GM21515 (cell line): ENCODE measurements at regions not wholly inside any gene's neighbourhood (a gene's known extent, or its start where the extent isn't known, plus 50 kb on each side); places are given as distances from the start of the nearest gene placed in this dataset.
A peak's percentile ranks its signal among the peaks of the same experiment; 100 is the strongest.

Experiments
- ATAC-seq: cut with Tn5 transposase; IDR thresholded peaks from one replicate; pipeline ENCODE4 v1.9.1; 2021; ENCODE audit not compliant: unreplicated experiment

DNA sequence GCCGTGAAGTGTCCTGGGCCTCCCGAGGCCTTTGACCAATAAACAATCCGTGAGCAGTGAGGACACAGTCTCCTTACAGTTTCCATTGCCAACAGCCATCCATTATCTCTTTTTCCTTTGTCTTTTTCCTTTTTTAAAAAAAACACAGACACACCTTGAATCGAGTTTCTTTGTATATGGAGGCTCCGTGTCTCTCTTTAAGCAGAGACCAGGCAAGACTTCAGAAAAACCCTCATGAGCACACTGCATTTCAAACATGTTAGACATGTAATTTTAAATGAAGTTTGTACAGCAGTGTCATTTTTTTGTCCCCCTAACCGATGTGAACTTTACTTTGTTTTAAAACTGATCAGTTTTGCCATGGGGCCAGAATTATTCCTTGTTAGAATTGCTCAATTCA is 111.1 kb downstream of the SPTSSA start:
- no peak for ATAC-seq

GRCh38 chr14:34348592-34348991 is 113.4 kb downstream of the SPTSSA start:
- no peak for ATAC-seq

GRCh38 chr14:34347683-34348082 is 114.4 kb downstream of the SPTSSA start:
- ATAC-seq, result no peak

DNA sequence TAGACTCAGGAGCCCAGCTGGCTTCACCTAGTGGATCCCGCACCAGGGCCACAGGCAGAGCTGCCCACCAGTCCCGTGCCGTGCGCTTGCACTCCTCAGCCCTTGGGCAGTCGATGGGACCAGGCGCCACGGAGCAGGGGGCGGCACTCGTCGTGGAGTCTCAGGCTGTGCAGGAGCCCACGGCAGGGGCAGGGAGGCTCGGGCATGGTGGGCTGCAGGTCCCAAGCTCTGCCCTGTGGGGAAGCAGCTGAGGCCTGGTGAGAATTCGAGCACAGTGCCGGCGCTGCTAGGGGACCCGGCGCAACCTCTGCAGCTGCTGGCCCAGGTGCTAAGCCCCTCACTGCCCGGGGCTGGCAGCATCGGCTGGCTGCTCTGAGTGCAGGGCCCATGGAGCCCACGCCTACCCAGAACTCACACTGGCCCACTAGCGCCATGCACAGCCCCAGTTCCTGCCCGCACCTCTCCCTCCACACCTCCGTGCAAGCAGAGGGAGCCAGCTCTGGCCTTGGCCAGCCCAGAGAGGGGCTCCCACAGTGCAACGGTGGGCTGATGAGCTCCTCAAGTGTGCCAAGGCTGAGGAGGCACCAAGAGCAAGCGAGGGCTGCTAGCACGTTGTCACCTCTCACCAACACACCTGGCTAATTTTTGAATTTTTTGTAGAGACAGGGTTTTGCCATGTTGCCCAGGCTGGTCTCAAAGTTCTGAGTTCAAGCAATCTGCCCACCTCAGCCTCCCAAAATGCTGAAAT is 116.1 kb downstream of the SPTSSA start:
- ATAC-seq, result no peak

DNA sequence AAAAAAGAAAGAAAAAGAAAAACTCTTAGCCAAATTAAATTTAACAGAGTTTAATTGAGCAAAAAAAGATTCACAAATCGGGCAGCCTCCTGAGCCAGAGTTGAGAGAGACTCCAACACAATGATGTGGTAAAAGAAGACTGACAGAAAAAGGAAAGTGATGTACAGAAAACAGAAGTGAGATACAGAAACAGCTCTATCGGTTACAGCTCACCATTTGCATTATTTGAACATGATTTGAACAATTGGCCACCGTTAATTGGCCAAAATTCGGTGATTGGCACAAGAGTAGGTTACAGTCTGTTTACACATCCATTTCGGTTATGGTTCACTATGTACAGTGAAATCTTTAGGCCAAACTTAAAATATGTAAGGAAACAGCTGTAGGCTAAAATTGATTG is 117.7 kb downstream of the SPTSSA start:
- no peak for ATAC-seq

GRCh38 chr14:34340025-34340625 is 121.9 kb downstream of the SPTSSA start:
- ATAC-seq, result no peak

- ATAC-seq, result no peak
Observed at GRCh38 chr14:34338056-34338455, 124.0 kb downstream of the SPTSSA start.

DNA sequence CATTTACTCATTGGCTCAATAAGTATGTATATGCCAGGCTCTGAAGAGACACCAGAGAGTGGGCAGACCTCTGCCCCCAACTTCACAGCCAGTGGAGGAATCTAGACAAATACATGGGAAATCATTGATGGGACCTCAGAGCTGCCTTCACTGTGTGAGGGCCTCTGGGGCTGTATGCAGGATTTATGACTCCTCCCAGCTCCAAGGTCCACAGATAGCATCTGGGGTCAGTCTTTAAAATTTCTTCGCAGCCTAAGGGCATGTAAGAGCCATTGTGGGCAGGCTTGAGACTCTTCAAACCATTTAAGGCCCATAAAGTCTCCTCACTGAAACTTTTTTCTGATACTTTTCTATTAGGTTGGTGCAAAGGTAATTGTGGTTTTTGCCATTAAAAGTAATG is 125.5 kb downstream of the SPTSSA start:
- no peak for ATAC-seq

DNA sequence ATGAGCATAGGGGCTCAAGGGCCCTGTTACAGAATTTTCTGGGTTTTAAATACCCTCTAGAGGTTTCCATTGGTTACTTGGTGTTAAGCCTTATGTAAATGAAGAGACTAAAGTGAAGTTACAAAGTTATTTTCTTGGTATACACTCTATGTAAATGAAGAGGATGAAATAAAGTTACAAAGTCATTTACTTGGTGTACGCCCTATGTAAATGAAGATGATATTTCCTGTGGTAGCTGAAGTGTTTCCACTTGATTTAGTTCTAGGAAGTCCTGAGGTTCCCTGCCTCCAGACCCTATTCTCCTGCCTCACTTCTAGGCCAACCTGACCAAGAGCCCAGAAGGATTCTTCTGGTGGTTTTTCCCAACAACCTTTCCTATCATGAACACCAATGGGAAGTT is 126.1 kb downstream of the SPTSSA start:
- no peak for ATAC-seq

GRCh38 chr14:34334329-34334728 is 127.7 kb downstream of the SPTSSA start:
- no peak for ATAC-seq

DNA sequence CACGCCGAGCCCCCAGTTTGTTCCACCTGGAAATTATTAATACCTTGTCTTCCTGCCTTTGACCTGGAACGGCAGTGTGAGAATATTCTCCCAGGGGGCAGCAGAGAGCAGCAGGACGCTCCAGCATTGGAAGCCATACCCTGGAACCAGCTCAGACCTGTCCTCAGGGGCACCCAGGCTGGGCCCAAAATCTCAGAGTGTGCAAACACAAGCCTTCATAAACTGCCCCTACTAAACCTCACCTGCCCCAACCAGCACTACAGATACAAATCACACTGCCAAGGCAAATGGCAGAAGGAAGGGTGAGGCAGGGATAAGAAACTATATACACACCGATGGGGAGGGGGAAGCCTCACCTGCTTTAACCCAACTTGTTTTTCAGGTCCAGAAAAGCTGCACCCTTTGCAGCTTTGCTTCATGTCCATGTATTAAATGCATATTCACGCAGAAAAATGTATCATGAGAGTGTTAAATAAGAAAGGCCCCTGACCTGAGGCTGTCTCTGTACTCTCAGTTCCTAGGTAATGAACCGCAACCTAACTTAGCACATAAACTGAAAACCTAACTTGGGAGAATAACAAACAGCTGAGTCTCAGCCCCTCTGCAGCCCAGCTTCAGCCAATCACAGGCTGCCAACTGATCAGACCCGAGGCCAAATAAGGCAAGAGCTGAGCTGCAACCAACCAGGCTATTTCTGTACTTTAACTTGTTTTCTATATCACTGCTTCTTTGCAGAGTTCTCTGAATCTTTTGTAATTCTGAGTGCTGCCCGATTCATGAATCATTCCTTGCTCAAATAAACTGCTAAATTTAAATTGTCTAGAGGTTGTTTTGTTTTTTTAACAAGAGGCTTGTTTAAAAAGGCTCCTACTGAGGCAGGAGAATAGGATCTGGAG is 130.1 kb downstream of the SPTSSA start:
- ATAC-seq, result peak; percentile 84

GRCh38 chr14:34330846-34331245 is 131.2 kb downstream of the SPTSSA start:
- no peak for ATAC-seq

GRCh38 chr14:34329301-34329700 is 132.7 kb downstream of the SPTSSA start:
- ATAC-seq, result no peak

- ATAC-seq, result no peak
Observed at GRCh38 chr14:34328178-34328577, 133.9 kb downstream of the SPTSSA start.

DNA sequence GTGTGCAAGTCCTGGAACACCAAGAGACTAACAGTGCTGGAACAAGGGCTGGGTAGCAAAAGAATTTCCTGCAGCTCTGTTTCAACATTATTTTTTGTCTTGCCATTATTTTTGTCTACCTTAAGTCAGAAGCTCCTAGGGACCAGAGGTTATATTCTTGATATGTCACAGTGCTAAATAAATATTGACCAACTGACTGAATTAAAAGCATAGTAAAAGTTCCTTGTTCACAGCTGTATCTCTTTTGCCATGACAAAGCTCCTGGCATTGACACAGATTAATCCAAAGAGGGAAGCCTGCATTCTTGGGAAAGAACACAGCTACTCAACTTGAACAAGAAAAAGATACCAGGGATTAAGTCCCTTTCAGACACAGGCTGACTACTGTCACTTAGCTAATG is 136.5 kb downstream of the SPTSSA start:
- no peak for ATAC-seq

DNA sequence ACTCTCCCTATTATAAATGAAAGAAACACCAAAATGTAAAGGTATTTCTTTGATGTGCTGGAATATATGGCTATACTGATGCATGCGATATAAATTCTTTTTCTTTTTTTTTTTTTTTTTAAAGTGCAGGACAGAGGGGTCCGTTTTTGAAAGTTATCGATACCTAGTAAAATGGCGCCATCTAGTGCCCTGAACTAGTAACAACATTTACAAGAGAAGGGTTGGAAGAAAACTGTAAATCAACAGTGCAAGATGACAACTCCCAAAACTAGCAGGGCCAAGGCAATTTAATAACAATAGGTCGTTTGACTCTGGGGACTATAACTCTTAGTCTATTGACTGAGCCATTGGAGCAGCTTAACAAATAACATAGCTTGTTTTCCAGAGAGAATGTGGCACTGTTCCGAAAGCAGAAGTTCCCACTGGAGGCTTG is 137.7 kb downstream of the SPTSSA start:
- ATAC-seq, result no peak

DNA sequence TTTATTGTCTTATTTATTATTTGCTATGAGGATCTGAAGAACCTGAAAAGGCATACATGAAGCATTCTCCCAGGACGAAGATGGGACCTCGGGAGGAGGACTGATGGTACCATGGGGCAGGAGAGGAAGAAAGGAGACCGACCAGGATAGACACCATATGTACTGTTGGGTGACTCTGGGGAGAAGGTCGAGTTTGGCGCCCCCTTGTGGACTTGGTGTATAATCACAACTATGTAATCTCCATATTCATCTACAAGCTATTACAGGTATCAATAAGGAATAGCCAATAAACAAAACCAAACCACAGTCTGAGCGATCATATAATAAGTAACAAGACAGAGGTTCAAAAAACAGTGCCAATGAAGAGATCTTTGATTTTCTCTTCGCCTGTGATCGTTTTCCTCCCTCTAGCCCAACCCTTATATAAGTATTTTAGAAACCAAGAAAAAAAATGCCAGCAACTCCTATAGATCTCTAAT is 139.1 kb downstream of the SPTSSA start:
- ATAC-seq, result peak; percentile 68

DNA sequence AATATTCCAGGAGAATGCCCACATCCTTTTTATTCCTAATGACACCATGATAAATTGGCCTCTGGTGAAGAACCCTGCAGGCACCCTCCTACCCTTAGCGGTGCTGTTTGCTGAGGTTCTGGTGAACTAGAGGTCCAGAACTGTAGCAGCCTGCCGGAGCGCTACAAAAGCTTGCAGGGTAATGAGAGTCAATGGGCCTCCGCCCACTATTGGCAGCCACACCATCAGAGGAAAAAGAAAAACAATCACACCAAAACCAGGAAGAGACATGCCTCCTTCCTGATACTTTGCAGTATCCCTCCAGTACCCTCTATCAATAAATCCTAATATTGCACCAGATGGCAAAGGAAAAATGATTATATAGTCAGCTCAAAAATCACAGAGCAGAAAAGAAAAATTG is 142.9 kb downstream of the SPTSSA start:
- ATAC-seq, result no peak

DNA sequence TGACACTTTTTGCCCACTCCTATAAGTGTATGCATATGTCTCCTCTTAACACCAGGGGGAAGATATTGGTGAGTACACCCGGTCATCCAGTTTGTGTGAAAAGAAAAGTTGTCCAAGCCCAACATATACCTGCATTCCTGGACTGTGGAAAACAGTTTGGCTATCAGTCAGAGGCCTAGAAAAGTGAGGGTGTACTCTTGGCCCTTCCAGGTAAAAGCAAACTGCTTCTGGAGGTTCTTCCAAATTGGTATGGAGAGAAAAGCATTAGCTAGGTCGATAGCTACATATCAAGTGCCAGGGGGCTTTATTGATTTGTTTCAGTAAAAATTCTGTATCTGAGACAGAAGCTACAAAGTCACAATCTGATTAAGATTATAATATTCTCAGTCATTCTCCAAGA is 144.0 kb downstream of the SPTSSA start:
- no peak for ATAC-seq

GRCh38 chr14:34310724-34311123 is 151.3 kb downstream of the SPTSSA start:
- no peak for ATAC-seq

DNA sequence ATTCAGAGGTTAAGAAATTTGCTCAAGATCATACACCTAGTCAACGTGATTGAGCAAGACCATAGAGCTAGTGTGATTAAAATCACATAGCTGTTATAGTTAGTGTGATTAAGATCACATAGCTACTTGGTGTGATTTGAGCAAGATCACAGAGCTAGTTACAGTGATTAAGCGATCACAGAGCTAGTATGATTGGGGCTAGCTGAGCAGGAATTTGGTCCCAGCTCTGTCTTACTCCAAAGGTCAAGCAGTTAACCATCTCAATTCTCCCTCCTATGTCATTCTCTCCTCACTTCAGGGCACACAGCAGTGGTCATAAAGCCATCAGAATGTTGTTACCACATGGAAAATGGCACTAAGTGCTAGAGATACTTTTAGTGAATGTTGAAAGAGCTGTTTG is 158.2 kb downstream of the SPTSSA start:
- no peak for ATAC-seq

- no peak for ATAC-seq
Observed at GRCh38 chr14:34302654-34303053, 159.4 kb downstream of the SPTSSA start.
